PFSK-1 (cell line): ENCODE measurements at regions not wholly inside any gene's neighbourhood (a gene's known extent, or its start where the extent isn't known, plus 50 kb on each side); places are given as distances from the start of the nearest gene placed in this dataset.

ENCODE experiments used
- FOXP2 ChIP-seq: optimal IDR thresholded peaks from 2 replicates; pipeline ENCODE3; 2011; ENCODE audit warnings: borderline replicate concordance, control low read depth, inconsistent platforms; ENCODE audit not compliant: insufficient read depth; ENCODE audit errors: extremely low read length, extremely low read depth
- POLR2AphosphoS5 ChIP-seq: IDR thresholded peaks from 2 replicates; pipeline ENCODE4 v1.6.1; 2012; ENCODE audit warnings: low read depth, mild to moderate bottlenecking, control low read depth, low read length, moderate library complexity
- SIN3A ChIP-seq: IDR thresholded peaks from 2 replicates; pipeline ENCODE4 v1.6.1; 2012; ENCODE audit warnings: mild to moderate bottlenecking, low read length, moderate library complexity, borderline replicate concordance; ENCODE audit not compliant: insufficient read depth
- TAF1 ChIP-seq: IDR thresholded peaks from 2 replicates; pipeline ENCODE4 v1.6.1; 2012; ENCODE audit warnings: low read length, control low read depth, borderline replicate concordance; ENCODE audit not compliant: insufficient read depth
- TF ChIP-seq, protein P1 (sequence below), 2 experiments: IDR thresholded peaks; 2 replicates each; pipeline versions ENCODE4 v1.6.1 to v1.8.0; 2011 to 2012; ENCODE audit warnings: low read depth in 2 of 2, low read length in 2 of 2, control low read depth in 1 of 2, inconsistent platforms in 1 of 2, mild to moderate bottlenecking in 1 of 2, moderate library complexity in 1 of 2; ENCODE audit not compliant: insufficient read depth in 1 of 2

DNA sequence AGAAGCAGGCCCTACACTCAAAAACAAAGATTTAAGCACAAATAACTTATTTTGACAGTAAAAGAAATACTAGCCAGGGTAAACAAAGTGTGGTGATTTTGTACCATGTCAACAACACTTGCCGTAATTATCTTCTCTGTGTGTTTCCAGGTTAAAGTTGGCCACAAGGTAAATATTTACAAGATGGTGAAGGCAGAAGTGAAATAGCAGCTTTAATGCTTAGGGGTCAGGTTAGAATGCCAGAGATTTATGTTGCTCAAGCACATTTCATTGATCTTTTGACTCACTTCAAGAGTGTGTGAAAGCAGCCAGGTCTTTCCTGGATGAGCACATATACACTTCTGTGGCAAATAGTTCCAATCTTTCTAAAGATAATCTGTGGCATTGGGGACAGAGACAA is 270.2 kb upstream of the LUZP2 start:
- no peak for TF ChIP-seq POLR2AphosphoS5

DNA sequence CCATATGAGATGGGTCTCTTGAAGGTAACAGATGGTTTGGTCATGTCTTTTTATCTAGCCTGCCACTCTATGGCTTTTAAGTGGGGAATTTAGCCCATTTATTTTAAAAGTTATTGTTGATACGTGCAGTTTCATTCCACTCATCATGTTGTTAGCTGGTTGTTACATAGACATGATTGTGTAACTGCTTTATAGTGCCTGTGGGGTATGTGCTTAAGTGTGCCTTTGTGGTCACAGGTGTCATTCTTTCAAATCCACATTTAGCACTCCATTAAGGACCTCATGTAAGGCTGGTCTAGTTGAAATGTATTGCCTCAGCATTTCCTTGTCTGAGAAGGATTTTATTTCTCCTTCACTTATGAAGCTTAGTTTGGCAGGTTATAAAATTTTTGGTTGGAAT is 263.8 kb upstream of the LUZP2 start:
- TF ChIP-seq, protein P1, sequence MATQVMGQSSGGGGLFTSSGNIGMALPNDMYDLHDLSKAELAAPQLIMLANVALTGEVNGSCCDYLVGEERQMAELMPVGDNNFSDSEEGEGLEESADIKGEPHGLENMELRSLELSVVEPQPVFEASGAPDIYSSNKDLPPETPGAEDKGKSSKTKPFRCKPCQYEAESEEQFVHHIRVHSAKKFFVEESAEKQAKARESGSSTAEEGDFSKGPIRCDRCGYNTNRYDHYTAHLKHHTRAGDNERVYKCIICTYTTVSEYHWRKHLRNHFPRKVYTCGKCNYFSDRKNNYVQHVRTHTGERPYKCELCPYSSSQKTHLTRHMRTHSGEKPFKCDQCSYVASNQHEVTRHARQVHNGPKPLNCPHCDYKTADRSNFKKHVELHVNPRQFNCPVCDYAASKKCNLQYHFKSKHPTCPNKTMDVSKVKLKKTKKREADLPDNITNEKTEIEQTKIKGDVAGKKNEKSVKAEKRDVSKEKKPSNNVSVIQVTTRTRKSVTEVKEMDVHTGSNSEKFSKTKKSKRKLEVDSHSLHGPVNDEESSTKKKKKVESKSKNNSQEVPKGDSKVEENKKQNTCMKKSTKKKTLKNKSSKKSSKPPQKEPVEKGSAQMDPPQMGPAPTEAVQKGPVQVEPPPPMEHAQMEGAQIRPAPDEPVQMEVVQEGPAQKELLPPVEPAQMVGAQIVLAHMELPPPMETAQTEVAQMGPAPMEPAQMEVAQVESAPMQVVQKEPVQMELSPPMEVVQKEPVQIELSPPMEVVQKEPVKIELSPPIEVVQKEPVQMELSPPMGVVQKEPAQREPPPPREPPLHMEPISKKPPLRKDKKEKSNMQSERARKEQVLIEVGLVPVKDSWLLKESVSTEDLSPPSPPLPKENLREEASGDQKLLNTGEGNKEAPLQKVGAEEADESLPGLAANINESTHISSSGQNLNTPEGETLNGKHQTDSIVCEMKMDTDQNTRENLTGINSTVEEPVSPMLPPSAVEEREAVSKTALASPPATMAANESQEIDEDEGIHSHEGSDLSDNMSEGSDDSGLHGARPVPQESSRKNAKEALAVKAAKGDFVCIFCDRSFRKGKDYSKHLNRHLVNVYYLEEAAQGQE (IDR thresholded peaks at IDR 0.05; ENCODE audit: insufficient read depth in 1 of 2, low read depth in 2 of 2, low read length in 2 of 2): no peak
- TF ChIP-seq SIN3A (no peak), POLR2AphosphoS5 (no peak), FOXP2 (no peak), TAF1 (no peak)

DNA sequence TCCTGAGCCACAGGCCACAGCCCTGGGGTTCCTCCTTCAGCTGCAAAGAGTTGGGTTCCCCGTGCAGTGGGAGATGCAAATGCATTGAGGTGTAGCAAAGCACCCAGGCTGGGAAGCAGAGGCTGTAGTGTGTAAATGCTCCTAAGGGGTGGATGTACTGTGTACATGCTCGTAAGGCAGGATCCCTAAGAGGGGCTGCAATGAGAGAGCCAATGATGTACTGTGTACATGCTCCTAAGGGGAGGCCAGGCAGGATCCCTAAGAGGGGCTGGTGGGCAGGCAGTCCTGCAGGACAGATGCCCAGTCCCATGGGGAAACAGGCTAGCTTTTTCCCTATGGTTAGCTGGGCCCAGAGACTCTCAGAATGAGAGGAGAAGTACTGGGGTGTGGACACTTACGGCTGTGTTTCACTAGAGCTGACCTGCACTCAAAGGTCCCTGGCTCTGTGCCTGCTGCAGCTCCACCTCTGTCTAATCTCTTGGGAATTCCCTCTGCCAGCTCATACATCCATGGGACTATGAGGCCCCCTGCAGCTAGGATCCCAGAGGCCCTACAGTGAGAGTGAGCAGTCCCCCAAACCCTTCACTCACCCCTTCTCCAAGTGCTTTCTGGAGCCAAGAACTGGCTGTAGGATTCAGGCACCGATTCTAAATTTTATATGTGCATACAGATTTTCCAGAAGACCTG is 261.9 kb upstream of the LUZP2 start:
- no peak for TF ChIP-seq TAF1
- no peak for TF ChIP-seq SIN3A
- TF ChIP-seq, protein P1 (IDR thresholded peaks at IDR 0.05; ENCODE audit: insufficient read depth in 1 of 2, low read depth in 2 of 2, low read length in 2 of 2): no peak
- TF ChIP-seq FOXP2: no peak
- TF ChIP-seq POLR2AphosphoS5: no peak

DNA sequence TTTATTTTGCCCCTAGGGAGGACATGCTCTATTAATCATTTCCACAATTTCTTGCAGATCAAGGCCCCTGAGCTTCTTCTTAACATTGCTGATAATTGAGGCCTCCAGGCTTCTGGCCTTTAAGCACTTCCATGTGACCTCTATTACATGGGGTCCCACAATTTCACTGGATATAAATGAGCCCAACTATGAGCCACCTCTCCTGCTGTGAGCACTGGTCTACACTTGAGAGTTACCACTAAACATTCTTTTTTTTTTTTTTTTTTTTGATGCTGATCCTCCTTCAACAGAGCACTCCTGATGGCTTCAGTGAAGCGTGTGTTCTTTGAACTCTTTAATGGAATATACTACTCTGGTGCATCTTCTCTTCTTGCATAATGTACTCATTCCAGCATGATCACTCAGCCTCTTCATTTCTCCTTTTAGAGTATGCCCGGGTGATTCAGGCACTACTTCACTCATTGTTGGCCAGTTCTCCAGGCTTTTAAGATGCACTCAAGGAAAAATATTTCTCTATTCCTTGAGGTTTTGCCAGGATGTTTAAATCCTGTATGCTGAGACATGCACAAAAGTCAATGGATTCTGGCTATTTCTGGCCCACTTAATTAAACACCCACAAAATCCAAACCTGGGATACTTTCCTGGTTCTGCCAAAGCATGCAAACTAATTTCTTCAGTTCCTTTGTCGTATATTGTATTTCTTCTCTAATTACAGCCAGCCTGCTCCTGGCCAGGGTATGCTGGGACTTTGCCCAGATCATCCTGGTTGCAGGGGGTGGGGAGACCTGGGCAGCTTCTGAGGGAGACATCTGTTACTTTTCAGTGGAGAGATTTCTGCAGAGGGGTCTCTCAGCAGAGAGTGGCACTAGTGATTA is 257.8 kb upstream of the LUZP2 start:
- no peak for TF ChIP-seq TAF1
- TF ChIP-seq POLR2AphosphoS5: no peak
- TF ChIP-seq SIN3A: no peak
- TF ChIP-seq FOXP2: no peak
- TF ChIP-seq, protein P1 (IDR thresholded peaks at IDR 0.05; ENCODE audit: insufficient read depth in 1 of 2, low read depth in 2 of 2, low read length in 2 of 2): no peak

DNA sequence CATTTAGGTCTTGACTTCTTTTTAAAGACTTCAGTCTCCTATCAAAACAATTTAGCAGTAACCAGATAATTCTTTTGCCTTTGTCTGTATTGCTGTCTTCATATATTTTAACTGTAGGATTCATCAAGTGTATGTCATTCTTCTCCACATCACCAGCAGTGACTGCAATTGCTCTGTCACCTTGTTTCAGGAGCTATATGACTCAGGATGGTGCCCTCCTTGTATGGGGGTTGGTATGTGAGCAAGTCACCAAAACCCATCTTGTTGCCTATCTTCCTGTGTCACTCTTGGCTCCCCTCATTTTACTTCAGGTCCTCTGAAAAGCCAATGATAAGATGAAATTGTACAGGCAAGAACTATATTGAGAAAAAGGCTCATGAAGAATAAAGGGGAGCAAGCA is 256.9 kb upstream of the LUZP2 start:
- TF ChIP-seq SIN3A (no peak), POLR2AphosphoS5 (no peak)

DNA sequence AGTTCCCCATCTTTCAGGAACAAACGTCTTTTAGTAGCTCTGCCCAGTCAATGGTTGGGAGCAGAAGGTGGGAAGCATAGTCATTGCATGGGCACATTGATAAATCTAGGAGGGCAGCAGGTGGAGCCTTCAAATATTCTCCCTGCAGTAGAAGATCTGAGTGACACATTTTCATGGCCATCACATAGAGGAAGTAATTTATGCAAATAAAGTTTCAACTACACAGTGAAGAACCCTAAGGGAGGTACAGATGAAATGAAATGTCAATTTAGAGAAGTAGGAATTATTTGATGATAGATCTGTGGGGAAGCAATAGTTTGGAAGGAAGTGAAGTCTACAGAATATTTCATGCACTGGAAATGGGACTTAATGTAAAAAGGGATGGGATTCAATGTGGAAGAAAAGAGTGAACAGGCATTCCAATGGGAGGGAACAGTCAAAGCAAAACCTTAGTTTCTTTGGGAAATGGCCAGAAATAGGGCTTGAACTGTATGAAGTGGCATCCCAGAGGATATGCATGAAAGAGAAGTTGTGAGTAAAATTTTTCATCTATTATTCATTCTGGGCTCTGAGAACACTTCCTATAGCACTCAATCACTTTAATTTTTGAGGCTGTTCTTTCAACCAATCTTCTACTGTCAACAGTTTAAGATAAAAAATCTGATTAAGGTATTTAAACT is 256.2 kb upstream of the LUZP2 start:
- TF ChIP-seq, protein P1 (IDR thresholded peaks at IDR 0.05; ENCODE audit: insufficient read depth in 1 of 2, low read depth in 2 of 2, low read length in 2 of 2): no peak
- no peak for TF ChIP-seq SIN3A
- no peak for TF ChIP-seq POLR2AphosphoS5
- TF ChIP-seq FOXP2: no peak
- TF ChIP-seq TAF1: no peak
